ENCODE measurements at regions not wholly inside any gene's neighbourhood (a gene's known extent, or its start where the extent isn't known, plus 50 kb on each side); places are given as distances from the start of the nearest gene placed in this dataset.
A peak's percentile ranks its signal among the peaks of the same experiment; 100 is the strongest.

DNA sequence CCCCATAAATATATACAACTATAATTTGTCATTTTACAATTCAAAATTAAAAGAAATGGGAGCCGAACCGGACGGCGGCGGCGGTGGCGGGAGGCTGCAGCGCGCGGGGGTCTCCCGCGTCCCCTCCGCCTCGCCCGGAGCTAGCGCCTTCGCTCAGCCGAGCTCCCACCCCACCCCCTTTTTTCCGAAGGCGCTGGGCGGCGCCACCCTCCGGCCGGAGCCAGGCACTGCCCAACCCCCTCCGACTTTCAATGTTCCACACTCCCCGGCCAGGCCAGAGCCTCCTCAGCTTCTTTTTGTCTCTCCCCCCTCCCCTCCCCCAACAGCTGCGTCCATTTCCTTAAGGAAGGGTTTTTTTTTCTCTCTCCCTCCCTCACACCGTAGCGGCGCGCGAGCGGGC is 214.1 kb upstream of the GEMIN8 start:
- Histone ChIP-seq H3K9me3 (ENCODE audit: control insufficient read depth in 4 of 4, insufficient read depth in 3 of 4, low read length in 3 of 4) (no peaks in the 10 kb centered on the region), H3K27ac (ENCODE audit: low read depth in 1 of 2, low read length in 1 of 2) (no peak overlapping the region), H3K27me3 (ENCODE audit: control insufficient read depth in 3 of 3, insufficient read depth in 3 of 3, low read length in 2 of 3) (peaks cover 0 to 53% (median 3%) of the 10 kb centered on the region in 3 donors), H3K4me3 (no peak overlapping the region), H3K36me3 (ENCODE audit: control insufficient read depth in 4 of 4, insufficient read depth in 4 of 4, low read length in 4 of 4) (no peaks in the 10 kb centered on the region), H3K9ac (ENCODE audit: insufficient read depth in 1 of 2, low read length in 2 of 2) (no peak overlapping the region), H3K4me1 (ENCODE audit: control insufficient read depth in 5 of 5, insufficient read depth in 5 of 5, low read length in 5 of 5) (no peaks in the 10 kb centered on the region)
- TF ChIP-seq, protein P1, sequence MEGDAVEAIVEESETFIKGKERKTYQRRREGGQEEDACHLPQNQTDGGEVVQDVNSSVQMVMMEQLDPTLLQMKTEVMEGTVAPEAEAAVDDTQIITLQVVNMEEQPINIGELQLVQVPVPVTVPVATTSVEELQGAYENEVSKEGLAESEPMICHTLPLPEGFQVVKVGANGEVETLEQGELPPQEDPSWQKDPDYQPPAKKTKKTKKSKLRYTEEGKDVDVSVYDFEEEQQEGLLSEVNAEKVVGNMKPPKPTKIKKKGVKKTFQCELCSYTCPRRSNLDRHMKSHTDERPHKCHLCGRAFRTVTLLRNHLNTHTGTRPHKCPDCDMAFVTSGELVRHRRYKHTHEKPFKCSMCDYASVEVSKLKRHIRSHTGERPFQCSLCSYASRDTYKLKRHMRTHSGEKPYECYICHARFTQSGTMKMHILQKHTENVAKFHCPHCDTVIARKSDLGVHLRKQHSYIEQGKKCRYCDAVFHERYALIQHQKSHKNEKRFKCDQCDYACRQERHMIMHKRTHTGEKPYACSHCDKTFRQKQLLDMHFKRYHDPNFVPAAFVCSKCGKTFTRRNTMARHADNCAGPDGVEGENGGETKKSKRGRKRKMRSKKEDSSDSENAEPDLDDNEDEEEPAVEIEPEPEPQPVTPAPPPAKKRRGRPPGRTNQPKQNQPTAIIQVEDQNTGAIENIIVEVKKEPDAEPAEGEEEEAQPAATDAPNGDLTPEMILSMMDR (IDR thresholded peaks at IDR 0.05; ENCODE audit: control extremely low read depth, extremely low read depth): no peak
- DNase-seq: peak in 1 of 3 donors; percentile 4
- WGBS, 2 donors: 38 to 52% methylated on average over 20 to 33 of the region's 33 CpGs
- ATAC-seq (ENCODE audit: insufficient read depth, low FRiP score): no peak

- 23 to 53% methylated on average over 2 to 3 of the region's 3 CpGs for WGBS, 2 donors
- Histone ChIP-seq H3K36me3 (ENCODE audit: control insufficient read depth in 4 of 4, insufficient read depth in 4 of 4, low read length in 4 of 4) (no peaks in the 10 kb centered on the region), H3K4me3 (no peak overlapping the region), H3K4me1 (ENCODE audit: control insufficient read depth in 5 of 5, insufficient read depth in 5 of 5, low read length in 5 of 5) (no peaks in the 10 kb centered on the region), H3K9ac (ENCODE audit: insufficient read depth in 1 of 2, low read length in 2 of 2) (no peak overlapping the region), H3K27me3 (ENCODE audit: control insufficient read depth in 3 of 3, insufficient read depth in 3 of 3, low read length in 2 of 3) (peaks cover 0 to 23% (median 3%) of the 10 kb centered on the region in 3 donors), H3K9me3 (ENCODE audit: control insufficient read depth in 4 of 4, insufficient read depth in 3 of 4, low read length in 3 of 4) (no peaks in the 10 kb centered on the region), H3K27ac (ENCODE audit: low read depth in 1 of 2, low read length in 1 of 2) (no peak overlapping the region)
- DNase-seq (no peak), ATAC-seq (ENCODE audit: insufficient read depth, low FRiP score) (no peak)
- TF ChIP-seq, protein P1 (IDR thresholded peaks at IDR 0.05; ENCODE audit: control extremely low read depth, extremely low read depth): no peak
These were observed 205.3 kb upstream of the GEMIN8 start for GRCh38 chrX:14235004-14235403.

DNA sequence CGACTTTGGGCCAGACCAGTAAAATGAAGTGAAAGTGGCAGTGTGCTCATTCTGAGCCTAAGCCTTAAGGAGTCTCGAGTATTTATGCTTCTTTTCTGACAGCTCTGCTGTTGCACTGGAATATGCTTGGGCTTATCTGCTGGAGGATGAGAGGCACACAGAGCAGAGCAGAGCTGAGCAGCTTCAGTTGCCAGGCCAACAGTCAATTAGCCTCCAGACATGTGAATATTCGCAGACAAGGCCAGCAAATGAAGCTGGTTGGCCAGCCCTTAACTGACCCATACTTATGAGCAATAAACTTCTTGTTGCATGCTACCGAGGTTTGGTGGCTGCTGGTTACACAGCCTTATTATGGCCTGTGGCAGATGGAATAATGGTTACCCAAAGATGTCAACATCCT is 203.0 kb upstream of the GEMIN8 start:
- ATAC-seq (ENCODE audit: insufficient read depth, low FRiP score) (no peak), DNase-seq (no peak)
- H3K9ac ChIP-seq (ENCODE audit: insufficient read depth in 1 of 2, low read length in 2 of 2): no peak overlapping the region
- H3K27ac ChIP-seq (ENCODE audit: low read depth in 1 of 2, low read length in 1 of 2): no peak overlapping the region
- H3K4me3 ChIP-seq: no peak overlapping the region
- TF ChIP-seq, protein P1 (IDR thresholded peaks at IDR 0.05; ENCODE audit: control extremely low read depth, extremely low read depth): no peak
- no peaks in the 10 kb centered on the region for H3K4me1 ChIP-seq (ENCODE audit: control insufficient read depth in 5 of 5, insufficient read depth in 5 of 5, low read length in 5 of 5)
- WGBS, 2 donors: 77 to 96% methylated on average over 4 of the region's 4 CpGs
- peaks cover 0 to 16% (median 3%) of the 10 kb centered on the region in 3 donors for H3K27me3 ChIP-seq (ENCODE audit: control insufficient read depth in 3 of 3, insufficient read depth in 3 of 3, low read length in 2 of 3)
- no peaks in the 10 kb centered on the region for H3K36me3 ChIP-seq (ENCODE audit: control insufficient read depth in 4 of 4, insufficient read depth in 4 of 4, low read length in 4 of 4)
- H3K9me3 ChIP-seq (ENCODE audit: control insufficient read depth in 4 of 4, insufficient read depth in 3 of 4, low read length in 3 of 4): peaks cover 0 to 5% (median 0%) of the 10 kb centered on the region in 4 donors

DNA sequence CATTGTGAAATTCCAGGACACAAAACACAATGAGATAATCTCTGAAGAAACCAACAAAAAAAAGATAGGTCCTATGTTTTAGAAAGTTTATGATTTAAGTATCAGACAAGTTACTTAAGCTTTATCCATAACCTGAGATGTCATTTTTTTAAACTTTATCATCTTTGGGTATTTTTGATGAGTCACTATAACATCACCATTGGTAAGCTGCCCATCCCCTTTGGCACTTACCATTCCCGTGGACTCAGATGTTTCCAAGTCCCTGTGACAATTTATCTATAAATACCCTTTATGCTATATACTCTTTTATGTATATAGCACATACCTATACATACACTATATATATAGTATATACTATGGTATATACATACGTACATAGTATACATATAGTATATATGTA is 198.9 kb upstream of the GEMIN8 start:
- Histone ChIP-seq H3K27ac (ENCODE audit: low read depth in 1 of 2, low read length in 1 of 2) (no peak overlapping the region), H3K4me1 (ENCODE audit: control insufficient read depth in 5 of 5, insufficient read depth in 5 of 5, low read length in 5 of 5) (no peaks in the 10 kb centered on the region), H3K9ac (ENCODE audit: insufficient read depth in 1 of 2, low read length in 2 of 2) (no peak overlapping the region), H3K4me3 (no peak overlapping the region), H3K27me3 (ENCODE audit: control insufficient read depth in 3 of 3, insufficient read depth in 3 of 3, low read length in 2 of 3) (peaks cover 0 to 13% (median 3%) of the 10 kb centered on the region in 3 donors), H3K36me3 (ENCODE audit: control insufficient read depth in 4 of 4, insufficient read depth in 4 of 4, low read length in 4 of 4) (no peaks in the 10 kb centered on the region), H3K9me3 (ENCODE audit: control insufficient read depth in 4 of 4, insufficient read depth in 3 of 4, low read length in 3 of 4) (peaks cover 0 to 5% (median 0%) of the 10 kb centered on the region in 4 donors)
- TF ChIP-seq, protein P1 (IDR thresholded peaks at IDR 0.05; ENCODE audit: control extremely low read depth, extremely low read depth): no peak
- ATAC-seq (ENCODE audit: insufficient read depth, low FRiP score) (no peak), DNase-seq (no peak)
- WGBS, 2 donors: 79 to 98% methylated on average over 2 of the region's 2 CpGs

Data from lung (tissue), 11 donors.